ENCODE measurements at regions not wholly inside any gene's neighbourhood (a gene's known extent, or its start where the extent isn't known, plus 50 kb on each side); places are given as distances from the start of the nearest gene placed in this dataset.

GRCh38 chr21:25400427-25400826 lies 206.9 kb downstream of the MRPL39 start:
- no peaks in the 10 kb centered on the region for H3K36me3 ChIP-seq
- DNase-seq (no peak), ATAC-seq (no peak)
- intact Hi-C loops (cut with DNase I) = no loop called here
- H3K27ac ChIP-seq = no peak overlapping the region
- no peaks in the 10 kb centered on the region for H3K4me1 ChIP-seq
- WGBS (ENCODE audit: insufficient coverage, low coverage, low lambda C conversion rate, missing lambda C conversion rate) = 100% methylated on average over 1 of the region's 1 CpG
- H3K4me3 ChIP-seq = no peak overlapping the region
- TF ChIP-seq POLR2A (IDR thresholded peaks at IDR 0.05) = no peak
- no peaks in the 10 kb centered on the region for H3K9me3 ChIP-seq
- H3K27me3 ChIP-seq = no peaks in the 10 kb centered on the region

GRCh38 chr21:25398630-25399029 lies 208.7 kb downstream of the MRPL39 start:
- no peak overlapping the region for H3K4me3 ChIP-seq
- TF ChIP-seq CTCF (IDR thresholded peaks at IDR 0.05) (no peak), POLR2A (IDR thresholded peaks at IDR 0.05) (no peak)

GRCh38 chr21:25396135-25396711 lies 211.1 kb downstream of the MRPL39 start:
- intact Hi-C loops (cut with DNase I) = no loop called here
- Histone ChIP-seq H3K27ac (no peak overlapping the region), H3K36me3 (no peaks in the 10 kb centered on the region), H3K4me1 (no peaks in the 10 kb centered on the region), H3K9me3 (no peaks in the 10 kb centered on the region), H3K27me3 (no peaks in the 10 kb centered on the region), H3K4me3 (no peak overlapping the region)
- no peak for DNase-seq
- TF ChIP-seq POLR2A (IDR thresholded peaks at IDR 0.05) = no peak
- TF ChIP-seq CTCF (IDR thresholded peaks at IDR 0.05) = no peak
- no peak for ATAC-seq
- 63% methylated on average over 8 of the region's 8 CpGs for WGBS (ENCODE audit: insufficient coverage, low coverage, low lambda C conversion rate, missing lambda C conversion rate)

More at GRCh38 chr21:25398630-25399029, 208.7 kb downstream of the MRPL39 start:
- ATAC-seq = no peak
- DNase-seq = no peak
- H3K27me3 ChIP-seq = no peaks in the 10 kb centered on the region
- H3K4me1 ChIP-seq = no peaks in the 10 kb centered on the region
- intact Hi-C loops (cut with DNase I) = no loop called here
- no peaks in the 10 kb centered on the region for H3K9me3 ChIP-seq
- no peak overlapping the region for H3K27ac ChIP-seq
- WGBS (ENCODE audit: insufficient coverage, low coverage, low lambda C conversion rate, missing lambda C conversion rate) = 74% methylated on average over 3 of the region's 3 CpGs
- H3K36me3 ChIP-seq = no peaks in the 10 kb centered on the region

- Histone ChIP-seq H3K4me1 (no peaks in the 10 kb centered on the region), H3K27me3 (no peaks in the 10 kb centered on the region), H3K27ac (no peak overlapping the region), H3K4me3 (no peak overlapping the region), H3K36me3 (no peaks in the 10 kb centered on the region), H3K9me3 (no peaks in the 10 kb centered on the region)
- ATAC-seq (no peak), DNase-seq (no peak)
- intact Hi-C loops (cut with DNase I) = no loop called here
- WGBS (ENCODE audit: insufficient coverage, low coverage, low lambda C conversion rate, missing lambda C conversion rate) = 56% methylated on average over 3 of the region's 3 CpGs
- no peak for TF ChIP-seq POLR2A (IDR thresholded peaks at IDR 0.05)
- TF ChIP-seq CTCF (IDR thresholded peaks at IDR 0.05) = no peak
Observed at GRCh38 chr21:25391777-25392176, 215.5 kb downstream of the MRPL39 start.

- Histone ChIP-seq H3K27me3 (no peaks in the 10 kb centered on the region), H3K36me3 (no peaks in the 10 kb centered on the region), H3K27ac (no peak overlapping the region), H3K4me3 (no peak overlapping the region), H3K4me1 (no peaks in the 10 kb centered on the region), H3K9me3 (no peaks in the 10 kb centered on the region)
- intact Hi-C loops (cut with DNase I) = no loop called here
- TF ChIP-seq POLR2A (IDR thresholded peaks at IDR 0.05) (no peak), CTCF (IDR thresholded peaks at IDR 0.05) (no peak)
- ATAC-seq (no peak), DNase-seq (no peak)
Observed at GRCh38 chr21:25390701-25391100, 216.6 kb downstream of the MRPL39 start.
